Brain microvascular endothelial cell (primary cell): ENCODE measurements at regions not wholly inside any gene's neighbourhood (a gene's known extent, or its start where the extent isn't known, plus 50 kb on each side); places are given as distances from the start of the nearest gene placed in this dataset.
A peak's percentile ranks its signal among the peaks of the same experiment; 100 is the strongest.

Experiments used
- DNase-seq: peaks from one replicate; pipeline ENCODE4 v3.0.0-alpha.2; 2020
- H3K27ac ChIP-seq: fragments of 250-450 bp; sonication (Bioruptor Pico); 2 replicates; pipeline ENCODE4 v1.5.1; 2020; ENCODE audit warnings: mild to moderate bottlenecking, moderate library complexity
- H3K27me3 ChIP-seq: fragments of 250-450 bp; sonication (Bioruptor Pico); replicated peaks from 2 replicates; pipeline ENCODE4 v1.5.1; 2020; ENCODE audit warnings: mild to moderate bottlenecking
- H3K36me3 ChIP-seq: fragments of 250-450 bp; sonication (Bioruptor Pico); replicated peaks from 2 replicates; pipeline ENCODE4 v1.5.1; 2020; ENCODE audit warnings: mild to moderate bottlenecking
- H3K4me3 ChIP-seq: 2 replicates; pipeline ENCODE4 v1.5.1; 2011; ENCODE audit warnings: low read depth, mild to moderate bottlenecking, control low read depth, low read length, moderate library complexity
- CTCF ChIP-seq: IDR thresholded peaks from 2 replicates; pipeline ENCODE4 v1.5.1; 2011; ENCODE audit warnings: low read depth, mild to moderate bottlenecking, moderate library complexity, low read length, control low read depth, inconsistent platforms; ENCODE audit errors: missing control alignments
- in situ Hi-C: cut with HindIII; loops from 2 replicates; pipeline ENCODE4 v1.10.0; 2017; ENCODE audit warnings: low sequenced_read_pairs, low pct_ligation_motif_present

GRCh38 chr3:158882445-158882844, 80.6 kb downstream of the MFSD1 start:
- H3K4me3 ChIP-seq: no peak overlapping the region
- no peaks in the 10 kb centered on the region for H3K36me3 ChIP-seq
- TF ChIP-seq CTCF: no peak
- no peak for DNase-seq
- H3K27me3 ChIP-seq: no peaks in the 10 kb centered on the region
- no peak overlapping the region for H3K27ac ChIP-seq
- in situ Hi-C loops: no loop called here

GRCh38 chr3:158896729-158897128, 94.9 kb downstream of the MFSD1 start:
- Histone ChIP-seq H3K27ac (no peak overlapping the region), H3K27me3 (no peaks in the 10 kb centered on the region), H3K4me3 (no peak overlapping the region), H3K36me3 (no peaks in the 10 kb centered on the region)
- TF ChIP-seq CTCF: no peak
- no peak for DNase-seq
- in situ Hi-C loops: no loop called here

- no peak for TF ChIP-seq CTCF
- in situ Hi-C loops: no loop called here
- Histone ChIP-seq H3K36me3 (no peaks in the 10 kb centered on the region), H3K4me3 (no peak overlapping the region), H3K27me3 (no peaks in the 10 kb centered on the region), H3K27ac (no peak overlapping the region)
- no peak for DNase-seq
These were observed 104.9 kb downstream of the MFSD1 start for GRCh38 chr3:158906749-158907148.

GRCh38 chr3:158908187-158908734, 106.4 kb downstream of the MFSD1 start:
- in situ Hi-C loops: no loop called here
- Histone ChIP-seq H3K36me3 (no peaks in the 10 kb centered on the region), H3K4me3 (no peak overlapping the region), H3K27me3 (no peaks in the 10 kb centered on the region), H3K27ac (no peak overlapping the region)
- no peak for DNase-seq
- no peak for TF ChIP-seq CTCF

- no peak for TF ChIP-seq CTCF
- H3K4me3 ChIP-seq: no peak overlapping the region
- no peak overlapping the region for H3K27ac ChIP-seq
- in situ Hi-C loops: no loop called here
- H3K27me3 ChIP-seq: no peaks in the 10 kb centered on the region
- DNase-seq: peak; percentile 31
- H3K36me3 ChIP-seq: no peaks in the 10 kb centered on the region
These were observed 108.0 kb downstream of the MFSD1 start for GRCh38 chr3:158909870-158910269.

GRCh38 chr3:158911586-158911985, 109.7 kb downstream of the MFSD1 start:
- H3K27ac ChIP-seq: no peak overlapping the region
- no peak overlapping the region for H3K4me3 ChIP-seq
- TF ChIP-seq CTCF: no peak
- in situ Hi-C loops: no loop called here
- H3K36me3 ChIP-seq: no peaks in the 10 kb centered on the region
- no peaks in the 10 kb centered on the region for H3K27me3 ChIP-seq
- no peak for DNase-seq
